ENCODE measurements at regions not wholly inside any gene's neighbourhood (a gene's known extent, or its start where the extent isn't known, plus 50 kb on each side); places are given as distances from the start of the nearest gene placed in this dataset.

- Histone ChIP-seq H2BK12ac (ENCODE audit: insufficient read length, low read depth, low read length) (no peak overlapping the region), H4K5ac (ENCODE audit: insufficient read length, low read depth, low read length) (no peak overlapping the region), H2BK20ac (ENCODE audit: low read depth, low read length, poor library complexity, severe bottlenecking) (no peak overlapping the region), H2BK5ac (ENCODE audit: insufficient read length, low read length) (no peak overlapping the region), H3K4ac (ENCODE audit: low read depth, low read length) (no peak overlapping the region), H2BK120ac (ENCODE audit: low read depth, low read length, poor library complexity, severe bottlenecking) (no peak overlapping the region), H3K79me1 (ENCODE audit: insufficient read depth, low read depth, low read length, poor library complexity, severe bottlenecking) (no peaks in the 10 kb centered on the region), H4K20me1 (ENCODE audit: control insufficient read depth, insufficient read depth, insufficient read length) (no peaks in the 10 kb centered on the region), H2AFZ (ENCODE audit: low read length) (no peak overlapping the region), H3K56ac (ENCODE audit: insufficient read length, low read depth, low read length) (no peak overlapping the region), H3K27ac (ENCODE audit: insufficient read length, low read depth, low read length) (no peak overlapping the region), H3K27me3 (ENCODE audit: insufficient read depth, low read length) (no peaks in the 10 kb centered on the region), H3K9ac (ENCODE audit: extremely low read depth, insufficient read length, low read length) (no peak overlapping the region), H3T11ph (ENCODE audit: low read length) (no peak overlapping the region), H4K91ac (ENCODE audit: insufficient read length, low read depth, low read length) (no peak overlapping the region), H3K9me3 (ENCODE audit: control insufficient read depth, low read depth, low read length) (no peaks in the 10 kb centered on the region), H3K18ac (ENCODE audit: insufficient read length, low read depth, low read length) (no peak overlapping the region), H3K4me2 (ENCODE audit: insufficient read depth, insufficient read length, low read length) (no peak overlapping the region), H4K8ac (replicated peaks; ENCODE audit: insufficient read length, low read depth, low read length) (no peak overlapping the region), H3K14ac (ENCODE audit: insufficient read depth, low read length) (no peak overlapping the region), H3K23me2 (ENCODE audit: insufficient read length, low read depth, low read length, poor library complexity, severe bottlenecking) (no peaks in the 10 kb centered on the region), H3K4me1 (ENCODE audit: insufficient read depth, low read length) (no peaks in the 10 kb centered on the region; the same call in 1 of the 2 replicates), H2BK15ac (ENCODE audit: low read depth, low read length) (no peak overlapping the region), H2AK5ac (ENCODE audit: insufficient read length, low read length) (no peak overlapping the region), H3K23ac (ENCODE audit: insufficient read length, low read depth, low read length) (no peak overlapping the region), H3K79me2 (ENCODE audit: insufficient read depth, low read length) (no peaks in the 10 kb centered on the region)
- no peak overlapping the region for H3K4me3 Mint-ChIP-seq
- H3K4me1 Mint-ChIP-seq, result peaks cover 0 to 11% of the 10 kb centered on the region in 2 experiments; a peak in 3 of 4 replicates
- H3K36me3 Mint-ChIP-seq (ENCODE audit: insufficient read depth in 1 of 3, low read depth in 3 of 3), result no peaks in the 10 kb centered on the region
- no peak overlapping the region; a peak in 1 of 7 replicates for H3K27ac Mint-ChIP-seq
- DNase-seq, result no peak
- no CpG with 5 or more reads among the region's 2 CpGs for WGBS (ENCODE audit: extremely low coverage, insufficient read length, low lambda C conversion rate)
- H3K9me3 Mint-ChIP-seq, result no peaks in the 10 kb centered on the region
- no peaks in the 10 kb centered on the region for H3K27me3 Mint-ChIP-seq (ENCODE audit: low read depth)
- TF ChIP-seq CTCF (conservative IDR thresholded peaks at IDR 0.05), result no peak
Observed at GRCh38 chr3:77933926-77934325, 894.0 kb downstream of the ROBO2 start.
